Gastroesophageal sphincter (tissue), 3 donors: ENCODE measurements at regions not wholly inside any gene's neighbourhood (a gene's known extent, or its start where the extent isn't known, plus 50 kb on each side); places are given as distances from the start of the nearest gene placed in this dataset.

ENCODE experiments used
- EP300 ChIP-seq: sonication (generic); formaldehyde crosslinking; IDR thresholded peaks from one replicate; pipeline ENCODE4 v1.6.1; 2017; ENCODE audit warnings: antibody characterized with exemption, mild to moderate bottlenecking
- POLR2A ChIP-seq, 2 donors: fragments of 450-650 bp; IDR thresholded peaks; one replicate each; pipeline ENCODE4 v1.6.1; 2017; ENCODE audit warnings: antibody characterized with exemption in 2 of 2, mild to moderate bottlenecking in 2 of 2, moderate library complexity in 1 of 2
- POLR2AphosphoS5 ChIP-seq: sonication (generic); formaldehyde crosslinking; IDR thresholded peaks from one replicate; pipeline ENCODE4 v1.6.1; 2017; ENCODE audit warnings: antibody characterized with exemption
- TF ChIP-seq, protein P1 (sequence below), 4 experiments: fragments of 200-600 bp in 2 of 4; fragments of 450-650 bp in 2 of 4; sonication (generic) in 1 of 4; IDR thresholded peaks; one replicate each; pipeline ENCODE4 v1.5.1; 2017 to 2019; ENCODE audit warnings: antibody characterized with exemption in 4 of 4, mild to moderate bottlenecking in 2 of 4, moderate library complexity in 2 of 4

DNA sequence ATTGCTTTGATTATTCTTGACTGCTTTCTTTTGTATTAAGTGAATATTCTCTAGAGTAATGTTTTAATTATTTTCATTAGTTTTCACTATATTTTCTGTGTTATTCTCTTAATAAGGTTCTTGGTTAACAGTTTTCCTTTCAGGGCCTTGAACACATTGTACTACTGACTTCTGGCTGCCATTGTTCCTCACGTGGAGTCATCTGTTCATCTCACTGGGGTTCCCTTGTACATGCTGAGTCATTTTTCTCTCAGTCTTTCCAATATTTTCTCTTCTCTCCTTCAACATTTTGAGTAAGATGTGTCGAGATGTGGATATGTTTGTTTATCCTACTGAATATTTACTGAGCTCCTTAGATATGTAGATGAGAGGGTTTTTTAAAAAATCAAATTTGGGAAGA, 400.7 kb downstream of the TCERG1L start:
- TF ChIP-seq, protein P1, sequence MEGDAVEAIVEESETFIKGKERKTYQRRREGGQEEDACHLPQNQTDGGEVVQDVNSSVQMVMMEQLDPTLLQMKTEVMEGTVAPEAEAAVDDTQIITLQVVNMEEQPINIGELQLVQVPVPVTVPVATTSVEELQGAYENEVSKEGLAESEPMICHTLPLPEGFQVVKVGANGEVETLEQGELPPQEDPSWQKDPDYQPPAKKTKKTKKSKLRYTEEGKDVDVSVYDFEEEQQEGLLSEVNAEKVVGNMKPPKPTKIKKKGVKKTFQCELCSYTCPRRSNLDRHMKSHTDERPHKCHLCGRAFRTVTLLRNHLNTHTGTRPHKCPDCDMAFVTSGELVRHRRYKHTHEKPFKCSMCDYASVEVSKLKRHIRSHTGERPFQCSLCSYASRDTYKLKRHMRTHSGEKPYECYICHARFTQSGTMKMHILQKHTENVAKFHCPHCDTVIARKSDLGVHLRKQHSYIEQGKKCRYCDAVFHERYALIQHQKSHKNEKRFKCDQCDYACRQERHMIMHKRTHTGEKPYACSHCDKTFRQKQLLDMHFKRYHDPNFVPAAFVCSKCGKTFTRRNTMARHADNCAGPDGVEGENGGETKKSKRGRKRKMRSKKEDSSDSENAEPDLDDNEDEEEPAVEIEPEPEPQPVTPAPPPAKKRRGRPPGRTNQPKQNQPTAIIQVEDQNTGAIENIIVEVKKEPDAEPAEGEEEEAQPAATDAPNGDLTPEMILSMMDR (IDR thresholded peaks at IDR 0.05): no peak
- TF ChIP-seq POLR2A (IDR thresholded peaks at IDR 0.05) (no peak), EP300 (no peak), POLR2AphosphoS5 (no peak)
